RKO (cell line): ENCODE measurements at regions not wholly inside any gene's neighbourhood (a gene's known extent, or its start where the extent isn't known, plus 50 kb on each side); places are given as distances from the start of the nearest gene placed in this dataset.
"Not testable (repeated sequence)": the region's sequence is repeated elsewhere in the genome, so short reads cannot be mapped to it uniquely, and the experiment has no call there.

Experiments used
- DNase-seq: peaks from one replicate; pipeline ENCODE4 v3.0.0-alpha.2; 2016; ENCODE audit warnings: low spot score

DNA sequence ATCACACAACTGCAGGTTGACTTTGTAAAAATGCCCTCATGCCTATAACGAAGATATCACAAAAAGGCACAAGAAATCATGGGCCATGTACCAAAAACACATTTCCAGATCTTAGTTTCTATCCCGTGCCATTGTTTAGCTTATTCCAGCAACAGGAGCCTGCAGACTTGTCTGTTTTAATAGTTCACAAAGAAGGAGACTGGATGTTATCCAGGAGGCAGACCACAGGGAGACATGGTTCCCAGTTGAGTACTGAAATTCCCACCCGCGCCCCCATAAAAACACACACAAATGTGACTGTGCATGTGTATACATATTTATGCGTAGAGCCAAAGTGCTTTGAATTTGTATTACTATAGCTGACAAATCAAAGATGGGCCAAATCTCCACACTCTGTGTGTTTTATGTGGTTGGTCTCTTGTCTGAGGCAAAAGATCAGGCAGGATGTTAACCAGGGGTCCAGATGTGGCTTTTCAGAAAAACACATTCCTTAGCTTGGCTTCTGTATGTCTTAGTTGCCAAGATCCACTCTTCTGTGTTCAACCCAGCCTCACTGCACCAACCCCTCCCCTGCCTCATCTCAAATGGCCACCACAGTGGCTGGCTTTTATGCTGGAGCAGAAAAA is 469.2 kb upstream of the DIPK2B start:
- no peak for DNase-seq

DNA sequence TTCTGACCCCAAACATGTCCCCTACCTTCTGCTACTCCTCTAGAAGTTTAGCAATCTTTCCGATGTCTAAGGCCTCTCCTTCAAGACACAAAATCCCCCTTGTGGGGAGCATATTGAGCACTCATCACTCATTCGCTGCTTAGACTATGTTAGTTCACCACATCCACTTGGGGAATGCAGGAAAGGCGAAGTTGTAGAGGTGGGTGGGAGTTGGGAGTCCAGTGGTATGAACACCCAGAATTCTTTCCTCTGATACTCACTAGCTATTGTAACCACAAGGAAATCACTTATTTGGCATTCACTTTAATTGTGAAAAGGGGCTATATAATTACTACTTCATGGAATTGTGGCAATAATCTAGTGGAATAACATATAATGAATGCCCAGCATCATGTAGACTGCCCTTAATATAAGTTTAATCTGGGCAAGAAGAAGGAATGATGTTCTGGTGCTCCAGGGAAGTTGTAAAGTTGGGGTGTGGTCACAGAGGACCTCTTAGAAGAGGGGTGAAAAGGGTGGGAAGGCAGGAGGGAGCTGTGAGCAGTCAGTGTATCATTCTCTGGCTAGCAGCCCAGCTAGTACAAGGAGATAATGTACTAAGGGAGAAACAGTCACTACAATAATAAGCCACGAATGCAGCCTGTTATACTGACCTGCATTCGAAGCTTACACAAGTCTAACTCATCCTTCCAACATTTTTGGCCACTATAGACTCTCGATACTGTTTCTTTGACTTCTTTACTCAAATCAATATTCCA is 468.2 kb upstream of the DIPK2B start:
- peak; percentile 71 for DNase-seq

DNA sequence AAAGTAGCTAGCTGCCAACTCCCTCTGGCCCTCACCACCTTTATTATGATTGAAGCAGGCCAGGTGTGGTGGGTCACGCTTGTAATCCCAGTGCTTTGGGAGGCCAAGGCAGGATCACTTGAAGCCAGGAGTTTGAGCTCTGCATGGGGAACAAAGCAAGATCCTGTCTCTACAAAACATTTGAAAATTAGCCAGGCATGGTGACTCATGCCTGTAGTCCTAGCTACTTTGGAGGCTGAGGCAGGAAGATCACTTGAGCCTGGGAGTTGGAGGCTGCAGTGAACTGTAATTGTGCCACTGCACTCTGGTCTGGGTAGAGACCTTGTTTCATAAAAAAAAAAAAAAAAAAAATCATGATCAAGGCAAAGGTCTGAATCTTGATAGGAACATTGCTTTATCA is 467.0 kb upstream of the DIPK2B start:
- DNase-seq: peak; percentile 3

- no peak for DNase-seq
Measured at GRCh38 chrX:45664727-45665290, 464.1 kb upstream of the DIPK2B start.

DNA sequence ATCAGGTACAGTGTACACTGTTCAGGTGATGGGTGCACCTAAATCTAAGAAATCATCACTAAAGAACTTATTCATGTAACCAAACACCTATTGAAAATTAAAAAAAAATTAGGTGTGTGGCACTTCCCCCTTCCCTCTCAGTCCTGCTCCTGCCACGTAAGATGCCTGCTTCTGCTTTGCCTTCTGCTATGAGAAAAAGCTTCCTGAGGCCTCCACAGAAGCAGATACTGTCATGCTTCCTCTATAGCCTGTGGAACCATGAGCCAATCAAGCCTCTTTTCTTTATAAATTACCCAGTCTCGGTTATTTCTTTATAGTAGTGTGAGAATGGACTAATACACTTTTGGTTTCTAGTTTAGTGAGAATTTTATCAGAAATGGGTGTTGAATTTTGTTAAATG is 459.8 kb upstream of the DIPK2B start:
- DNase-seq: no peak

GRCh38 chrX:45633419-45633818 is 432.7 kb upstream of the DIPK2B start:
- DNase-seq: no peak

GRCh38 chrX:45632506-45632905 is 431.8 kb upstream of the DIPK2B start:
- no peak for DNase-seq

GRCh38 chrX:45630078-45630477 is 429.4 kb upstream of the DIPK2B start:
- DNase-seq: no peak

GRCh38 chrX:45628041-45628440 is 427.4 kb upstream of the DIPK2B start:
- DNase-seq: no peak

DNA sequence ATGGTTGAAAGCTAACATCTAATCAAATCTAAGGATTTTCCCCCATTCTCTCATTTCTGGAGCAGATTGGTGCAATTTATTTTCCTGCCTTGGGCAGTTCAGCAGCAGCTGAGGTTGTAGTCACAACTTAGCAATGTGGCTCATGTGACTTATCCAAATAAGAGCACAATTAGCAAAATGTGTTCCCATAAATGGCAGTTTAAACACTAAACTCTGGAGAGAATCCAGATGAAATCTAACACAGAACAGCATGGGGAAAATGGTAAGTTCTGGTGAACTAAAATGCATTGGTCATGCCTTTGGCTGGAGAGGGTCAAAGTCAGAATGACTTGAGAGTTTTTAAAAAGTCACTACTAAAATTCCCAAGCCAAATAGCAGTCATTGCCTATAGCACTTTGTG is 422.6 kb upstream of the DIPK2B start:
- DNase-seq: peak; percentile 56

DNA sequence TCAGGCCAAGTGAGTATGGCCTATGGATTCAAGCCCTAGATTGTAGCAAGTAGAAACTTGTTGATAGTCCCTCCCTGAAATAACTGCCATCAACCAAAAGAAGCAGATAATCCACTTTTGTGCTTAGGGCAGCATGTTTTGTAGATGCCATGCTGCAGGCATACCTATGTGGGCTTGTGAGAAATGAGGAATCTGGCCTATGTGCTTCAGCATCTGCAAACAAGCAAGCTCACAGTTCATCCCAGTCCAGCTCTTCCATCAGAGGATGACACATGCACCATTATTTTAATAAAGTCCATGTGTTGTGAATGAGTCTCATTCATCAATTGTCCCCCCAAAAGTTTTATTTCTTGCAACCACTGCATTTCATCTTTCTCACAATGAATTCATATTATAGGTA is 421.9 kb upstream of the DIPK2B start:
- no peak for DNase-seq

- no peak for DNase-seq
Measured at GRCh38 chrX:45622042-45622423, 421.4 kb upstream of the DIPK2B start.

GRCh38 chrX:45621376-45622041 is 420.8 kb upstream of the DIPK2B start:
- DNase-seq: peak; percentile 64

DNA sequence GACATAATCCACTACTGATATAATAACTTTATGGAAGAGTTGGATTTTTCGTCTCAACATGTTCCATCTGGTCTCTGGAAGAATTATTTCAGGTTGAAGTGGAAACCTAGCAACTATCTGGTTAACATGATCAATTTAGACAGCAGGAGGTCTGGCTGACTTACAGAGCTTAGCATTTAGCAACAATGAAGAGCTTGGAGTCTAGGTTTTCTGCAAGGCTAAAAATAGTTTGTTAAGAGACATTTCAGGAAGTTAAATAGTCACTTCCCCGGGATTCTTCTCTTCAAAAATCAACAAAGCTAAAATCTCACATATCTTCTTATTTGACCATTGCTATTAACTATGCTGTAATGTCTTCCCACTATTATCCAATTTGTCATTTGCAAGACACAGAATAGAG is 418.6 kb upstream of the DIPK2B start:
- DNase-seq: no peak

DNA sequence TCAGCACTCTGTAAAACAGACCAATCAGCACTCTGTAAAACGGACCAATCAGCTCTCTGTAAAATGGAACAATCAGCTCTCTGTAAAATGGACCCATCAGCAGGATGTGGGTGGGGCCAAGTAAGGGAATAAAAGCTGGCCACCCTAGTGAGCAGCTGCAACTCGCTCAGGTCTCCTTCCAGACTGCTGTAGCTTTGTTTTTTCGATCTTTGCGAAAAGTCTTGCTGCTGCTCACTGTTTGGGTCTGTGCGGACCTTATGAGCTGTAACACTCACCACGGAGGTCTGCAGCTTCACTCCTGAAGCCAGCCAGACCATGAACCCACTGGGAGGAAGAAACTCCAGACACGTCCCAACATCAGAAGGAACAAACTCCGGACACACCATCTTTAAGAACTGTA is 414.9 kb upstream of the DIPK2B start:
- not testable (repeated sequence) for DNase-seq

- no peak for DNase-seq
Measured at GRCh38 chrX:45614853-45615252, 414.2 kb upstream of the DIPK2B start.

- DNase-seq: no peak
Measured at GRCh38 chrX:45602151-45602550, 401.5 kb upstream of the DIPK2B start.

DNA sequence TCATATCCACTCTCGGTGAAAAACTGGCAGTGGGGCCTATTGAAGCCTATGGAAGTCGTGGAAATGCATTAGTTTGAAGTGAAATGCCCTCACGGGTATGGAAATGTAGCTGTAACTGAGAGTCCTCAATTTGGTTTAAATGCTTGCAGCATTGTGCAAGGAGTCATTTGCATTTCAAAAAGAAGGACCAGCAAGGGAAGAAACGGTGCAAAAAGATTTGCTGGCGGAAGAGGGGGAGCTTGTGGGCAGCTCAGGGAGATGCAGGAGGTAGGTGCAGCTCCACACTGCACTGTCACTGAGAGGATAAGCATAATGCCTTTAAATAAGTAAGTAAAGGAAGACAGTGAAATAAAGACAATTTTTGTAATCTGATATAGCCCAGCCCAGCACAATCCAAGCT is 400.4 kb upstream of the DIPK2B start:
- DNase-seq: no peak

DNA sequence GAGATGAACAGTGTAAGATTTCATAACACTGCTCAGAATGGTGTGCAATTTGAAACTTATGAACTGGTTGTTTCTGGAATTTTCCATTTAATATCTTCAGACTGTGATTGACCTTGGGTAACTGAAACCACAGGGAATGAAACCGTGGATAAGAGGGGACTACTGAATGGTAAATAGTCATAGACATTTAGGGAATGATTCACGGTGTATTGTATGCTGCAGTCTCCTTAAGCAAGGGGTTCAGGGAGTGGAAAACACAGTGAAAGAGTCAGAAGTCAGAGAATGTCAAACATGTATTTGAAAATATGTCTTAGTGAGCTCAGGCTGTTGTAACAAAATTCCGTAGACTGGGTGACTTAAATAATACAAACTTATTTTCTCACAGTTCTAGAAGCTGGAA is 398.2 kb upstream of the DIPK2B start:
- no peak for DNase-seq

GRCh38 chrX:45596188-45596808 is 395.6 kb upstream of the DIPK2B start:
- no peak for DNase-seq

DNA sequence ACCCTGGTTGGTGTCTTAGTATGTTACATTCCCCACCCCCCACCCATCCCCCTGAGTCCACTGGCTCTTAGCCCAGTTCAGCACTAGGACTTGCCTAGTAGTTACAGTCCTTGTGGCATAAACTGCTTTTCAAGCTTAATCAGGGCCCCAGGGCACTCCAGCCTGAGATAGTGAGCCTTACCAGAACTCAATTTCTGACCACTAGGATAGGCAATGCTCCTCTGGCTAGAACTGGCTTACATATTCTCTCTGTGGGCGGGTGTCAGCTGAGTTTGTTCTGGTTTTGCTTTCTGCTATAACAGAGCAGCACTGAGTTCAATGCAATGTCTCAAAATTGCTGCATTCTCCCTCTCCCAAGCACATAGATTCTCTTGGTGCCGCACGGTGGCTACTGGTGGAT is 391.4 kb upstream of the DIPK2B start:
- DNase-seq: no peak

DNA sequence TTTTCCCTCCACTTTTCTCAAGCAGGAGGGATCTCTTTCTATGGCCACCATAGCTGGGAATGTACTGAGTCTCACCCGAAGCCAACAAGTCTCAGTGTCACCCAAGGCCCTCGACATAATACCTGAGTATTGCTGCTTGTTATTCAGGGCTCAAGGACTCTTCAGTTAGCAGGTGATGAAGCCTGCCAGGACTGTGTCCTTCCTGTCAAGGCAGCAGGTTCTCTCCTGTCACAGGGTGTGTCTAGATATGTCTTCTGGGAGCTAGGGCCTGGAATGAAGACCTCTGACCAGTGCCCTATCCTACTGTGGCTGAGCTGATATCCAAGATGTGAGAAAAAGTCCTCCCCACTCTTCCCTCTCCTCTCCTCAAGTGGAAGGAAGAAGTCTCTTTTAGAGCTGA is 391.0 kb upstream of the DIPK2B start:
- DNase-seq: no peak

- DNase-seq: no peak
Measured at GRCh38 chrX:45584717-45585116, 384.0 kb upstream of the DIPK2B start.
